HEK293T (cell line): ENCODE measurements at regions not wholly inside any gene's neighbourhood (a gene's known extent, or its start where the extent isn't known, plus 50 kb on each side); places are given as distances from the start of the nearest gene placed in this dataset.

ENCODE experiments used
- ARNT ChIP-seq: fragments of 450-650 bp; IDR thresholded peaks from 2 replicates; pipeline ENCODE4 v1.6.1; 2017; ENCODE audit warnings: mild to moderate bottlenecking
- BHLHE40 ChIP-seq: fragments of 450-650 bp; IDR thresholded peaks from 2 replicates; pipeline ENCODE4 v1.6.1; 2016; ENCODE audit warnings: mild to moderate bottlenecking, moderate library complexity, borderline replicate concordance
- CTBP1 ChIP-seq: fragments of 450-650 bp; IDR thresholded peaks from 2 replicates; pipeline ENCODE4 v1.6.1; 2016; ENCODE audit warnings: borderline replicate concordance
- ELF4 ChIP-seq: fragments of 450-650 bp; IDR thresholded peaks from 2 replicates; pipeline ENCODE4 v1.6.1; 2017; ENCODE audit warnings: antibody characterized with exemption
- FOXA1 ChIP-seq: fragments of 450-650 bp; IDR thresholded peaks from 2 replicates; pipeline ENCODE4 v1.6.1; 2016; ENCODE audit warnings: mild to moderate bottlenecking
- FOXK2 ChIP-seq: fragments of 450-650 bp; IDR thresholded peaks from 2 replicates; pipeline ENCODE4 v1.6.1; 2016; ENCODE audit warnings: mild to moderate bottlenecking
- FOXM1 ChIP-seq: fragments of 450-650 bp; IDR thresholded peaks from 2 replicates; pipeline ENCODE4 v1.6.1; 2017; ENCODE audit warnings: mild to moderate bottlenecking, borderline replicate concordance
- HDGF ChIP-seq: fragments of 450-650 bp; IDR thresholded peaks from 2 replicates; pipeline ENCODE4 v1.6.1; 2017; ENCODE audit warnings: antibody characterized with exemption, borderline replicate concordance
- L3MBTL2 ChIP-seq: fragments of 450-650 bp; conservative IDR thresholded peaks from 2 replicates; pipeline ENCODE4 v1.6.1; 2016; ENCODE audit warnings: mild to moderate bottlenecking
- NFRKB ChIP-seq: fragments of 450-650 bp; IDR thresholded peaks from 2 replicates; pipeline ENCODE4 v1.6.1; 2016; ENCODE audit warnings: mild to moderate bottlenecking, moderate library complexity
- PKNOX1 ChIP-seq: fragments of 450-650 bp; IDR thresholded peaks from 2 replicates; pipeline ENCODE4 v1.6.1; 2016
- SP1 ChIP-seq: fragments of 450-650 bp; IDR thresholded peaks from 2 replicates; pipeline ENCODE4 v1.6.1; 2017
- SUZ12 ChIP-seq: fragments of 450-650 bp; IDR thresholded peaks from 2 replicates; pipeline ENCODE4 v1.6.1; 2016; ENCODE audit warnings: mild to moderate bottlenecking
- TARDBP ChIP-seq: fragments of 450-650 bp; IDR thresholded peaks from 2 replicates; pipeline ENCODE4 v1.6.1; 2016

GRCh38 chrX:23185951-23186350, 148.7 kb upstream of the PTCHD1 start:
- TF ChIP-seq SP1, result no peak
- no peak for TF ChIP-seq BHLHE40
- no peak for TF ChIP-seq L3MBTL2
- no peak for TF ChIP-seq FOXM1
- no peak for TF ChIP-seq ELF4
- TF ChIP-seq TARDBP, result no peak
- no peak for TF ChIP-seq NFRKB
- no peak for TF ChIP-seq SUZ12
- TF ChIP-seq PKNOX1, result no peak
- no peak for TF ChIP-seq ARNT
- TF ChIP-seq HDGF, result no peak
- TF ChIP-seq FOXA1, result no peak
- no peak for TF ChIP-seq FOXK2
- TF ChIP-seq CTBP1, result no peak
